ENCODE measurements at regions not wholly inside any gene's neighbourhood (a gene's known extent, or its start where the extent isn't known, plus 50 kb on each side); places are given as distances from the start of the nearest gene placed in this dataset.

DNA sequence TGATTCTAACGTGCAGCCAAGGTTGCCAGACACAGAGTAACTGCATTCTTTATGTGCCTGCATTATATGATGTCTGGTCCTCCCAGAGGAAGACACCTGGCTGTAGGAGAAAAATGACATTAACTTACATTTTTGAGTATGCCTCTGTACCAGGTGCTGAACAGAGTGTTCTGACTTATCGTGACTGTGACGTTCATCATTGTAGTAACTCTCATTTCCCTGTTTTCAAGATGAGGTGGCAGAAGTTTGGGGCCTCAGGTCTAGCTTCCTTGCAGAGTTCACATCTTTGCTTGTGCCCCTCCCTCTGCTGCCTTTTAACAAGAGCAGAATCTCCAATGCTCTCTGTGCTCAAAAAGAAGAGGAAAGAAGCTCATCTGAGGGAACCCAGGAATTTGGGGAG lies 488.0 kb downstream of the AJAP1 start:
- TF ChIP-seq CTCF (IDR thresholded peaks at IDR 0.05) (no peak), EZH2phosphoT487 (IDR thresholded peaks at IDR 0.05) (no peak), EZH2 (IDR thresholded peaks at IDR 0.05) (no peak)

All from neural progenitor cell (in vitro differentiated cells).